KMS-11 (cell line): ENCODE measurements at regions not wholly inside any gene's neighbourhood (a gene's known extent, or its start where the extent isn't known, plus 50 kb on each side); places are given as distances from the start of the nearest gene placed in this dataset.
"Not testable (repeated sequence)": the region's sequence is repeated elsewhere in the genome, so short reads cannot be mapped to it uniquely, and the experiment has no call there.

Experiments used
- H2AFZ ChIP-seq: fragments of 200-600 bp; sonication (generic); 2 replicates; pipeline ENCODE4 v1.6.1; 2016; ENCODE audit warnings: antibody characterized with exemption, mixed run types, low read depth
- H3K27ac ChIP-seq: fragments of 200-600 bp; sonication (generic); 2 replicates; pipeline ENCODE4 v1.6.1; 2016; ENCODE audit warnings: mild to moderate bottlenecking, mixed run types
- H3K27me3 ChIP-seq: fragments of 200-600 bp; sonication (generic); 2 replicates; pipeline ENCODE4 v1.6.1; 2017; ENCODE audit warnings: mild to moderate bottlenecking, low read depth, mixed run types, moderate library complexity; ENCODE audit not compliant: insufficient read depth
- H3K36me3 ChIP-seq: fragments of 200-600 bp; sonication (generic); 2 replicates; pipeline ENCODE4 v1.6.1; 2017; ENCODE audit warnings: mild to moderate bottlenecking, mixed run types; ENCODE audit not compliant: insufficient read depth
- H3K4me1 ChIP-seq: fragments of 200-600 bp; sonication (generic); 2 replicates; pipeline ENCODE4 v1.6.1; 2016; ENCODE audit warnings: mild to moderate bottlenecking, low read depth, mixed run types; ENCODE audit not compliant: poor library complexity, severe bottlenecking
- H3K4me2 ChIP-seq: fragments of 200-600 bp; sonication (generic); 2 replicates; pipeline ENCODE4 v1.7.0; 2016; ENCODE audit warnings: mild to moderate bottlenecking, mixed run types
- H3K4me3 ChIP-seq: fragments of 200-600 bp; sonication (generic); IDR thresholded peaks from 2 replicates; pipeline ENCODE4 v1.6.1; 2017; ENCODE audit warnings: low read depth, low read length, mixed read lengths; ENCODE audit not compliant: insufficient read depth
- H3K79me2 ChIP-seq: fragments of 200-600 bp; sonication (generic); 2 replicates; pipeline ENCODE4 v1.6.1; 2016; ENCODE audit warnings: low read depth, mixed run types; ENCODE audit not compliant: insufficient read depth
- H3K9ac ChIP-seq: fragments of 200-600 bp; sonication (generic); 2 replicates; pipeline ENCODE4 v1.6.1; 2016; ENCODE audit warnings: mild to moderate bottlenecking, mixed run types
- H4K20me1 ChIP-seq: fragments of 200-600 bp; sonication (generic); 2 replicates; pipeline ENCODE4 v1.6.1; 2016; ENCODE audit warnings: mild to moderate bottlenecking, mixed run types; ENCODE audit not compliant: insufficient read depth
- TF ChIP-seq, protein P1 (sequence below): fragments of 200-600 bp; sonication (generic); conservative IDR thresholded peaks from 2 replicates; pipeline ENCODE4 v1.6.1; 2017; ENCODE audit warnings: low read depth, mild to moderate bottlenecking, antibody characterized with exemption, low read length, moderate library complexity, mixed read lengths

DNA sequence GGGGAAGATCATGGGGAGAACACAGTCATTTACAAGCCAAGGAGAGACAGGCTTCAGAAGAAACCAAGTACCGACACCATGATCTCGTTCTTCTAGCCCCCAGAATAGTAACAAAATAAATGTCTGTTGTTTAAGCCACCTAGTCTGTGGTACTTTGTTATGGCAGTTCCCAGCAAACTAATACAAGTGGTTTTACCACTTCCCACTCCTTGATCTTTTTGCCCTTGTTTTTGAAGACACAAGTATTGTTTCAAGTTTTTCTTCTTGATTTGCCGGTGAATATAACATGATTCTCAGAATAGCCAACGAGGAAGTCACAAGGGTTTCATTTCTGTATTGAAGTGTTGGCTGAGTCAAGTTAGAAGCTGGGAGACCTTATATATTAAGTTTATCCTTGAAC lies 220.3 kb downstream of the SOX2 start:
- Histone ChIP-seq H2AFZ (no peak overlapping the region), H3K9ac (no peak overlapping the region), H4K20me1 (no peaks in the 10 kb centered on the region), H3K4me2 (no peak overlapping the region), H3K4me3 (no peak overlapping the region), H3K27ac (no peak overlapping the region), H3K79me2 (no peaks in the 10 kb centered on the region), H3K36me3 (no peaks in the 10 kb centered on the region), H3K4me1 (no peaks in the 10 kb centered on the region), H3K27me3 (no peaks in the 10 kb centered on the region)
- TF ChIP-seq, protein P1, sequence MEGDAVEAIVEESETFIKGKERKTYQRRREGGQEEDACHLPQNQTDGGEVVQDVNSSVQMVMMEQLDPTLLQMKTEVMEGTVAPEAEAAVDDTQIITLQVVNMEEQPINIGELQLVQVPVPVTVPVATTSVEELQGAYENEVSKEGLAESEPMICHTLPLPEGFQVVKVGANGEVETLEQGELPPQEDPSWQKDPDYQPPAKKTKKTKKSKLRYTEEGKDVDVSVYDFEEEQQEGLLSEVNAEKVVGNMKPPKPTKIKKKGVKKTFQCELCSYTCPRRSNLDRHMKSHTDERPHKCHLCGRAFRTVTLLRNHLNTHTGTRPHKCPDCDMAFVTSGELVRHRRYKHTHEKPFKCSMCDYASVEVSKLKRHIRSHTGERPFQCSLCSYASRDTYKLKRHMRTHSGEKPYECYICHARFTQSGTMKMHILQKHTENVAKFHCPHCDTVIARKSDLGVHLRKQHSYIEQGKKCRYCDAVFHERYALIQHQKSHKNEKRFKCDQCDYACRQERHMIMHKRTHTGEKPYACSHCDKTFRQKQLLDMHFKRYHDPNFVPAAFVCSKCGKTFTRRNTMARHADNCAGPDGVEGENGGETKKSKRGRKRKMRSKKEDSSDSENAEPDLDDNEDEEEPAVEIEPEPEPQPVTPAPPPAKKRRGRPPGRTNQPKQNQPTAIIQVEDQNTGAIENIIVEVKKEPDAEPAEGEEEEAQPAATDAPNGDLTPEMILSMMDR = no peak

DNA sequence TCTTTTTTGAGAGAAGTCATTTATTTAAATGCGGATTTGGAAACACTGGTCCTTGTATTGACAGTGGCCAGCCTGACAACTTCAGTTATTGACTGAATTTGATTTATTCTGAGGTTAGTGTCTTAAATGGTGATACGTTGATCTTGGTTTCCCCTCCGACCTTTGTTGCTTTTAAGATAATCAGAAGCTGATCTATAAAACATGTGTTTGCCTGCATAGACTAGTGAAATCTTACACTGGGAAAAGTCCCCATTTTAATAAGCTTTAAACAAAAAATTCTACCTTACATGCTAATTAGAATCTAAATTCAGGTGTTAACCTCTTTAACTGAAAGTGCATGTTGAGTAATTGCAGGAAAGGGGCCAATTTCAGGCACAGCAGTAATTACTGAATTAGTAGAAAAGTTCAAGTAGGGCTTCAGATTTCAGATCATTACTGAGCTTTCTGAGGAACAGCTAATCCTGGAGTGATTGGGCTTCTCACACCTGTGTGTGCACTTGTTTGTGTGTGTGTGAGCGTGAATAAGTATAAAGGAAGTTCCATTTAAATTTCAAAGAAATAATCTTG lies 221.4 kb downstream of the SOX2 start:
- Histone ChIP-seq H3K27ac (no peak overlapping the region), H3K4me3 (no peak overlapping the region), H3K9ac (no peak overlapping the region), H2AFZ (no peak overlapping the region), H3K27me3 (no peaks in the 10 kb centered on the region), H4K20me1 (no peaks in the 10 kb centered on the region), H3K4me1 (no peaks in the 10 kb centered on the region), H3K79me2 (no peaks in the 10 kb centered on the region), H3K4me2 (no peak overlapping the region), H3K36me3 (no peaks in the 10 kb centered on the region)
- TF ChIP-seq, protein P1 = no peak

GRCh38 chr3:181935915-181936314 lies 224.2 kb downstream of the SOX2 start:
- Histone ChIP-seq H3K27me3 (no peaks in the 10 kb centered on the region), H3K4me1 (no peaks in the 10 kb centered on the region), H4K20me1 (no peaks in the 10 kb centered on the region), H3K36me3 (no peaks in the 10 kb centered on the region), H3K4me2 (no peak overlapping the region), H3K4me3 (no peak overlapping the region), H3K79me2 (no peaks in the 10 kb centered on the region), H2AFZ (no peak overlapping the region), H3K27ac (no peak overlapping the region), H3K9ac (no peak overlapping the region)
- TF ChIP-seq, protein P1 = no peak

DNA sequence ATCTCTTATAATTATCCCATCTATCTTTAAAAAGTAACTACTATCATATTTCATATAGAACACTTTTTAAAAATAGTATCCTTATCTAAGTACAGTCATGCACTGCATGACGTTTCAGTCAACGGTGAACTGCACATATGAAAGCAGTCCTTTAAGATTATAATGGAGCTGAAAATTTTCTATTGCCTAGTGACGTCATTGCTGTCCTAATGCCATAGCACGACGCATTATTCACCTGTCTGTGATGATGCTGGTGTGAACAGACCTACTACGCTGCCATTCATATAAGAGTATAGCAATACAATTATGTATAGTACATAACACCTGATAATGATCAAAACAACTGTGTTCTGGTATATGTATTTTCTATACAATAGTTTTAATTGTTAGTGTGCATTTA lies 225.0 kb downstream of the SOX2 start:
- no peaks in the 10 kb centered on the region for H4K20me1 ChIP-seq
- no peaks in the 10 kb centered on the region for H3K79me2 ChIP-seq
- H3K4me2 ChIP-seq = no peak overlapping the region
- H3K4me3 ChIP-seq = no peak overlapping the region
- H2AFZ ChIP-seq = no peak overlapping the region
- no peaks in the 10 kb centered on the region for H3K4me1 ChIP-seq
- H3K27ac ChIP-seq = no peak overlapping the region
- TF ChIP-seq, protein P1 = no peak
- H3K9ac ChIP-seq = no peak overlapping the region
- H3K27me3 ChIP-seq = no peaks in the 10 kb centered on the region
- H3K36me3 ChIP-seq = no peaks in the 10 kb centered on the region

DNA sequence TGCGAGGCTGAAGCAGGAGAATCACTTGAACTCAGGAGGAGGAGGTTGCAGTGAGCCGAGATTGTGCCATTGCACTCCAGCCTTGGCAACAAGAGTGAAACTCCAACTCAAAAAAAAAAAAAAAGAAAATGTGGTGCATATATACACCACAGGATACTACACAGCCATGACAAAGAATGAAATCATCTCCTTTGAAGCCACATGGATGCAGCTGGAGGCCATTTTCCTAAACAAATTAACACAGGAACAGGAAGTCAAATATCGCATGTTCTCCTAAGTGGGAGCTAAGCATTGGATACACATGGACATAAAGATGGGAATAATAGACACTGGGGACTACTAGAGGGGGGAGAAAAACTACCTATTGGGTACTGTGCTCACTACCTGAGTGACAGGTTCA lies 226.9 kb downstream of the SOX2 start:
- H3K4me3 ChIP-seq, H3K4me2 ChIP-seq, H2AFZ ChIP-seq, H3K9ac ChIP-seq, H4K20me1 ChIP-seq, H3K27me3 ChIP-seq, H3K27ac ChIP-seq, H3K4me1 ChIP-seq, H3K79me2 ChIP-seq, H3K36me3 ChIP-seq: not testable (repeated sequence)
